Osteoblast (primary cell): ENCODE measurements at regions not wholly inside any gene's neighbourhood (a gene's known extent, or its start where the extent isn't known, plus 50 kb on each side); places are given as distances from the start of the nearest gene placed in this dataset.

Experiments
- DNase-seq: peaks from one replicate; pipeline ENCODE4 v3.0.0; 2011; ENCODE audit warnings: low spot score, mixed read lengths; ENCODE audit not compliant: insufficient read length; ENCODE audit errors: missing footprints
- H2AFZ ChIP-seq: 2 replicates; pipeline ENCODE4 v1.6.0; 2011; ENCODE audit warnings: mild to moderate bottlenecking, low read length
- H3K27ac ChIP-seq: 2 replicates; pipeline ENCODE4 v1.5.1; 2011; ENCODE audit warnings: mild to moderate bottlenecking, low read depth, low read length, moderate library complexity
- H3K27me3 ChIP-seq: 2 replicates; pipeline ENCODE4 v1.6.0; 2012; ENCODE audit warnings: mild to moderate bottlenecking, control low read depth, inconsistent platforms, low read length, moderate library complexity; ENCODE audit not compliant: insufficient read depth
- H3K36me3 ChIP-seq: 2 replicates; pipeline ENCODE4 v1.5.1; 2011; ENCODE audit warnings: mild to moderate bottlenecking, low read length, control low read depth, moderate library complexity; ENCODE audit not compliant: insufficient read depth
- H3K4me1 ChIP-seq: 2 replicates; pipeline ENCODE4 v1.5.1; 2011; ENCODE audit warnings: mild to moderate bottlenecking, low read length, control low read depth, moderate library complexity; ENCODE audit not compliant: insufficient read depth
- H3K4me2 ChIP-seq: 2 replicates; pipeline ENCODE4 v1.6.0; 2011; ENCODE audit warnings: mild to moderate bottlenecking, low read length; ENCODE audit not compliant: insufficient read depth
- H3K4me3 ChIP-seq: fragments of 200-600 bp; sonication (generic); 3 replicates; pipeline ENCODE4 v1.5.1; 2012; ENCODE audit warnings: mild to moderate bottlenecking, low read length, inconsistent platforms; ENCODE audit not compliant: insufficient read depth
- H3K79me2 ChIP-seq: 2 replicates; pipeline ENCODE4 v1.6.0; 2012; ENCODE audit warnings: mild to moderate bottlenecking, low read length, control low read depth, inconsistent platforms; ENCODE audit not compliant: insufficient read depth
- H3K9me3 ChIP-seq: 2 replicates; pipeline ENCODE4 v1.5.1; 2011; ENCODE audit warnings: low read depth, low read length, control low read depth
- H4K20me1 ChIP-seq: 2 replicates; pipeline ENCODE4 v1.6.0; 2012; ENCODE audit warnings: mild to moderate bottlenecking, low read length, control low read depth; ENCODE audit not compliant: insufficient read depth
- TF ChIP-seq, protein P1 (sequence below): IDR thresholded peaks from 2 replicates; pipeline ENCODE4 v1.5.1; 2011; ENCODE audit warnings: mild to moderate bottlenecking, low read depth, low read length, moderate library complexity; ENCODE audit errors: extremely low read depth

DNA sequence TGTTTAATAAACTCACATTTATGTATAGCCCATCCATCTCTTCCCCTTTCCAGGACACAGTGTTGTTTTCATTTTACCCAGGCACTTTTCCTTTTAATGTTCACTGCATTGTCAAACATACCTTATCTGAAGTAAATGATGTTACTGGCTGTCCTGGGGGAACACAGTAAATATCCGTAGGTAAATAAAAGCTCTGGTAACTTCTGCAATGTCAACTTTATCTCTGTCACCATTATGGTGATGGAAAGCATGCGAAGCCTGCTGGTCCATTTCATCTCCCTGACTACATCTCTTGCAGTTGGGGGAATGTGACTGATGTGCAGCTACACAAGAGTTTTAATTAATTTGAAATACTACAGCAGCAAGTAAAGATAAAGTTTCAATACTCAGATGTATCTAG lies 1162.1 kb upstream of the SEMA6A start:
- Histone ChIP-seq H3K36me3 (no peaks in the 10 kb centered on the region), H2AFZ (no peak overlapping the region), H3K4me1 (no peaks in the 10 kb centered on the region), H4K20me1 (no peaks in the 10 kb centered on the region), H3K4me2 (no peak overlapping the region), H3K79me2 (no peaks in the 10 kb centered on the region), H3K4me3 (no peak overlapping the region), H3K9me3 (peaks cover 8% of the 10 kb centered on the region), H3K27ac (no peak overlapping the region), H3K27me3 (no peaks in the 10 kb centered on the region)
- TF ChIP-seq, protein P1, sequence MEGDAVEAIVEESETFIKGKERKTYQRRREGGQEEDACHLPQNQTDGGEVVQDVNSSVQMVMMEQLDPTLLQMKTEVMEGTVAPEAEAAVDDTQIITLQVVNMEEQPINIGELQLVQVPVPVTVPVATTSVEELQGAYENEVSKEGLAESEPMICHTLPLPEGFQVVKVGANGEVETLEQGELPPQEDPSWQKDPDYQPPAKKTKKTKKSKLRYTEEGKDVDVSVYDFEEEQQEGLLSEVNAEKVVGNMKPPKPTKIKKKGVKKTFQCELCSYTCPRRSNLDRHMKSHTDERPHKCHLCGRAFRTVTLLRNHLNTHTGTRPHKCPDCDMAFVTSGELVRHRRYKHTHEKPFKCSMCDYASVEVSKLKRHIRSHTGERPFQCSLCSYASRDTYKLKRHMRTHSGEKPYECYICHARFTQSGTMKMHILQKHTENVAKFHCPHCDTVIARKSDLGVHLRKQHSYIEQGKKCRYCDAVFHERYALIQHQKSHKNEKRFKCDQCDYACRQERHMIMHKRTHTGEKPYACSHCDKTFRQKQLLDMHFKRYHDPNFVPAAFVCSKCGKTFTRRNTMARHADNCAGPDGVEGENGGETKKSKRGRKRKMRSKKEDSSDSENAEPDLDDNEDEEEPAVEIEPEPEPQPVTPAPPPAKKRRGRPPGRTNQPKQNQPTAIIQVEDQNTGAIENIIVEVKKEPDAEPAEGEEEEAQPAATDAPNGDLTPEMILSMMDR = no peak
- DNase-seq = no peak

DNA sequence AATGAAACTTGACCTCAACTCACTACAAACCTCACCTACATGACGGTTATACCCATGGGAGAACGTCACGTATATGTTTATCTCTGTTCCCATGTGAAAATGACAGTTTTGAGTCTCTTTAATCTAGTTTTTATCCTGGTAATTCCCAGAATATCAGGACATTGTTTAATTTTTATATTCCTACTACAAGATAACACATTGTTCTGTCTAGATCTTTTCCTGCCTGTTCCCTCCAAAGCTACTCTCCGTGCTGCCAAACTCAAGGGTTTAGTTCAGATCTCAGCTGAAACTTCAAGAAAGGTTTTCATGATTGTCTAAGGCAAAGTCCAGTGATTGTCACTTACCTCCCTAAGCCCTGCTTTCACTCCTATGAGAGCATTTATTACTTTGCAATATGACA lies 1159.4 kb upstream of the SEMA6A start:
- Histone ChIP-seq H3K4me1 (no peaks in the 10 kb centered on the region), H3K36me3 (no peaks in the 10 kb centered on the region), H3K4me2 (no peak overlapping the region), H3K4me3 (no peak overlapping the region), H3K79me2 (no peaks in the 10 kb centered on the region), H3K27ac (no peak overlapping the region), H3K27me3 (no peaks in the 10 kb centered on the region), H4K20me1 (no peaks in the 10 kb centered on the region), H3K9me3 (peaks cover 8% of the 10 kb centered on the region), H2AFZ (no peak overlapping the region)
- TF ChIP-seq, protein P1 = no peak
- DNase-seq = no peak

DNA sequence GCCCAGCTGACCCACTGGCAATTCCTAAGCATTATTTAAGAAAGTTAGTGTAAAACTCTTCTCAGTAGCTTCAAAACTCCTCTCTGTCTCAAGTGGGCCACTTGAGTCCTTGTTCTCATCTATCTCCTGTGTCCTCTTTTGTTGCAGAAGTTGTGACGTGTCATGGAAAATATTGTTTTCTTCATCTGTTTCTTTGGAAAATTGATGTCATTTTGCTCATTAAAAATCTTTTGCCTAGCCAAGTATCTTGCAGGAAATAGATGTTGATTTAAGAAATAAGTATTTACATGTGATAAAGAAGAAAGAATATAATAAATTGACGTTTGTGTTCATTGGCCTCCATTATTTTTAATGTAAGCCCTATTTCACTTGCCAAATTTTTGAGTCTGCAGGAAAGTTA lies 1158.4 kb upstream of the SEMA6A start:
- Histone ChIP-seq H3K4me1 (no peaks in the 10 kb centered on the region), H4K20me1 (no peaks in the 10 kb centered on the region), H3K36me3 (no peaks in the 10 kb centered on the region), H3K4me2 (no peak overlapping the region), H3K27ac (no peak overlapping the region), H3K79me2 (no peaks in the 10 kb centered on the region), H3K4me3 (no peak overlapping the region), H2AFZ (no peak overlapping the region), H3K27me3 (no peaks in the 10 kb centered on the region), H3K9me3 (peaks cover 6% of the 10 kb centered on the region)
- DNase-seq = no peak
- TF ChIP-seq, protein P1 = no peak

DNA sequence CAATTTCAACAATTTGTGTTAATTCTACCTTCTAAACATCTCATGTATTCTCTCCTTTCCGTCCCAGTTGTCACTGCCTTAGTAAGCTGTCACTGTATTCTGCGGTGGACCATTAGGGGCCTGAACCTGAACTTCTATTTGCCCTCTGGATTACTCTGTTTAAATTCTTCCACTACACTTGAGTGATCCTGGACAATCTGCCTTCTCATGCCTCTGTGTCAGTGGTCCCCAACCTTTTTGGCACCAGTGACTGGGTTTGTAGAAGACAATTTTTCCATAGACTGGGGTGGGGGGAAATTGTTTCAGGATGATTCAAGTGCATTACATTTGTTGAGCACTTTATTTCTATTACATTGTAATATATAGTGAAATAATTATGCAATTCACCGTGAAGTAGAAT lies 1157.6 kb upstream of the SEMA6A start:
- TF ChIP-seq, protein P1 = no peak
- H3K4me1 ChIP-seq = no peaks in the 10 kb centered on the region

More for the DNA sequence above, 1157.6 kb upstream of the SEMA6A start:
- no peak overlapping the region for H3K27ac ChIP-seq
- H3K27me3 ChIP-seq = no peaks in the 10 kb centered on the region
- no peaks in the 10 kb centered on the region for H3K36me3 ChIP-seq
- no peaks in the 10 kb centered on the region for H4K20me1 ChIP-seq
- peaks cover 6% of the 10 kb centered on the region for H3K9me3 ChIP-seq
- no peak overlapping the region for H3K4me3 ChIP-seq
- H3K79me2 ChIP-seq = no peaks in the 10 kb centered on the region
- no peak overlapping the region for H3K4me2 ChIP-seq
- DNase-seq = no peak
- H2AFZ ChIP-seq = no peak overlapping the region
